Embryonic facial prominence (tissue), 1 donor: ENCODE measurements at regions not wholly inside any gene's neighbourhood (a gene's known extent, or its start where the extent isn't known, plus 50 kb on each side); places are given as distances from the start of the nearest gene placed in this dataset.

ENCODE experiments used
- DNase-seq: peaks from one replicate; pipeline ENCODE4 v3.0.0-alpha.2; 2016; ENCODE audit errors: extremely low spot score

- no peak for DNase-seq
Measured at GRCh38 chr17:69717214-69717613, 302.7 kb downstream of the MAP2K6 start.

- DNase-seq: no peak
Measured at GRCh38 chr17:69717819-69718218, 303.3 kb downstream of the MAP2K6 start.

DNA sequence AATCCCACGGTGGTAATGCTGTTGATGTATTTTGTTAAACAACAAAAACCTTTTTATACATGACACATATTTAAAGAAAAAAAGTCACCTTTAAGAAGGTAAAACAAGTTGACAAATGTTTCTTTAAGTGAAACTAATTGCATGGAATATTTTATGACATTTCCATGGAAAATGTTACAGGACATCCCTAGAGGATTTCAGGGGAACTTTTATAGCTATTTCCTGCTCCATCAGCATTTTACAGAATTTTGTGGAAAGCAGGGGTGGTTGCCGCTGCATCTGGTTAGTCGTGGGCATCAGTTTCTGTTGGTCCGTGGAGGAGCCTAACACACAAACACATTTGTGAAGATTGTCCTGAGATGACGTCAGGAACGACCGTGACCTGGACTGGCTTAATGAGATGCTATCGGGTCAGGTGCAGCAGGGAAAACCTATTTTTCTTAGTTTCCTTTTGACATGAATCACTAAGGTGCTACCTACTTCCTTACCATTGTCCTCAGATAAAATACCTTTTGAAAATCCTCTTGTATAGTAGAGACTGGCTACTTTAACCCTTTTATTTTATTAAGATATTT is 305.1 kb downstream of the MAP2K6 start:
- no peak for DNase-seq

DNA sequence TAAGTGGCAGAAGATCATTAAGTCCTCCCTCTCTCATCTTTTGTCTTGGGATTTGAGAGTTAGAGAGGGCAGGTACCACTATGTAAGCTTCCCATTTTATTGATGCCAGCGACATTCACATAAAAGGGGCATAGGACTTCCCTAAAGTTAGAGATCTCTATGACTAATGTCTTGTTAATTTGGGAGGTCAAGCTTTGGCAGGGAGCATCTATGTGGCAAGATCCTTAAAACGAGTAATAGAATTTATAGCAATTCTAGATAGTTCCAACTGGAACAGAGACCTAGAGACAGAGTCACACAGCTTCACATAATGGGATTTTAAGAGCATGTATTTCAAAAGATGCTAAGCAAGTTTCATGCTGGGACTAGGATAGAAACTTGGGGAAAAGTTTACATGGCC is 308.0 kb downstream of the MAP2K6 start:
- DNase-seq: no peak

- no peak for DNase-seq
Measured at GRCh38 chr17:69723316-69723715, 308.8 kb downstream of the MAP2K6 start.

GRCh38 chr17:69723741-69724140 is 309.2 kb downstream of the MAP2K6 start:
- DNase-seq: no peak

DNA sequence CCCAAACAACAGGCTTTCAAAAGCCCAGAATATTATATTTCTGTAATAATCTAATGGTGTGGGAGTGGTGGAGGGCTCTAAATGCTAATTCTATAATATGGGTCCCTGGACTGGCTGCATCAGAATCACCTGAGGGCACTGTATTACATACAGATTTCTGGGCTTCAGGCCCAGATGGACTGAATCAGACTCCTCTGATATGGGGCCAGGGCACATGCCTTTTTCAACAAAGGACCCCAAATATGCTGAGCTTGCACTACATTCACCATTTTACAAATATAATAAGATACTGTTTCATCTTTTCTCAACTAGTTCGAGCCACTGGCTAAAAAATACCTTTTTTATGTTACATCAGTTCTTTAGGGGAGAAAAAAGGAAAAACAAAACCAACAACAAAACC is 309.7 kb downstream of the MAP2K6 start:
- DNase-seq: no peak

DNA sequence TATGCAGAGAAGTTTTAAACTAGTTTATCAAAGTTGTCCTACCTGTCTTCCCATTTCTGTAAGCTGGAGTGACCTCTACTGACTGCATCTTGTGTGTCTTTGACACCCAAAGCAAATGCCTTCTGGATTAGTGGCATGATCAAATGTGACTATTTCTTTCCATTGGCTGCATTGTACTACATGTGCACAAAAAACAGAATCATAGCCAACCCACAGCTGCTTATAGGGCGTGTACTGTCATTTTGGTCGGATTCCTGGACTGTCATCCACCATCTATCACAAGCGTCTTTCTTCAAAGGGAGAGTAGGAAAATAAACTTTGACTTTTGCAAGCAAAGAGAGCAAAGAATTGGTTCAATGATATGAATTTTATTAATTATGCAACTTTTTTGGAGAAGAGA is 310.6 kb downstream of the MAP2K6 start:
- DNase-seq: no peak

GRCh38 chr17:69728816-69729215 is 314.3 kb downstream of the MAP2K6 start:
- no peak for DNase-seq

DNA sequence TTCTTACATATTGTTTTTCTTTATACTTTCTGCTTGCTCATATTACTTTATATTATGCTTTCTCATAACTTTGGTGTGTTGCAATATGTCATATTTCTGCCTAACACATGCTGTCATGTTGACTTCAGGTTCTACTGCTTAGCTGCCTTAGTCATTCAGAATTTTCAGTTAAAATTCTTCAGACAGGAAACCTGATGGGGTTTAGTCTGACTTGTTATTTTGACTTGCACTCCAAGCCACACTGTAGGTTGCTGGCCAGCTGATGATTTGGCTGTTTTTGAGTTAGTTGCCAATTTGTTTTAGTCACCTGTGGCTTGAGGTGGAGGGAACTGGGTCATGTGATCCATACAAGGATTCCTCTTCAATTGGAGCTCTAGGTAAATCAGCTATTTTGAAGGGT is 315.4 kb downstream of the MAP2K6 start:
- no peak for DNase-seq

- no peak for DNase-seq
Measured at GRCh38 chr17:69732272-69732918, 317.9 kb downstream of the MAP2K6 start.

DNA sequence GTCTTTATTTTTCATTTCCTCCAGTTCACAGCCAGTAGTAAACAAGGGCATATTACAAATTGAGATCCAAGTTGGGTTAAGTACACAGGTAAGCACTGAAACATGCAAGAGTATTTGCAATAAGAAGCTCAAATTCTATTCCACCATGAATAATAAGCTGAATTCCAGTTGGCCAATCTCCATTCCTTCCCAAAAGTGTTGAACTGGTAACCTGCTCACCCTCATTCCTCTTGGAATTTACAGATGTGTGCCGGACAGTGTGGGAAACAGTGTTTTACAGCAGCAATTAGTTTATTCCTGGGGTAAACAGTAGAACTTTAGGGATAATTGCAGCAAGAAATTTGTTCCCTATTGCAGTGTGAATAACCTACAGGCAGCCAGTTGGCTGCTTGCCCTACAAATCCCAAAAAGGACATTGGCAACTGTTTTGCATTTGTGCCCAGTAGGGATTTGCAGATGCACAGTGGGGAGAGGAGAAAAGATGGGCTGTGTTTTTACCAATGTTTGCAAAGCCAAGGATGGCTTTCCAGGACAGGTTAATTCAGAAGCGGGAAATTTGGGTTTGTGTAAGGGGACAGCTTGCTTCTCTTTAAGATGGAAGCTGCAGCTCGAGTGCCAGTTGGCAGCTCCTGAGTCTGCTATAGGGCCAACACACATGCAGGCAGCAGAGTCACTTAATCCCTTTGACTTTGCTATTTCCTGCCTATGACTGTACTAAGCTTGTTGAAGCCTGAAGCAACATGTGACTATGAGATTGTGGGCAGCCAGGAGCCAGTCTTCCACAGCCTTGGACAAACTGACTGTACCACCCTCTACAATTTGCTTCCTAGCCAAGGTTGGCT is 318.9 kb downstream of the MAP2K6 start:
- no peak for DNase-seq

DNA sequence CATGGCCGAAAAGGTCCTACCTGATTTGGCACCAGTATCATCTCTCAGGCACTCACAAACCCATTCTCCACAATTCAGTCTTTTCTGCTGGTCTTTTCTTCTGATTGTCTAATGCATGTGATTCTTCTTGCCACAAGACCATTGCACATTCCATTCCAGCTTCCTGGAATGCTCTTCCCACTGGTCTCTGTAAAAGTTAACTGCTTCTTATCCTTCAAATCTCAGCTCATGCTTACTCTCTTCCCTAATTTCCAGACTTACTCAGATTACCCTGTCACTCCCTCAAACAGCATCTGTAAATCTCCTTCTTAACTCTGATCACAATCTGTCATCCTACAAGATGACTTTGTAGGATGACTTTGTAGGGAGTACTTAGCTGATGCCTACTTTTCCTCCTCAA is 320.2 kb downstream of the MAP2K6 start:
- DNase-seq: no peak

DNA sequence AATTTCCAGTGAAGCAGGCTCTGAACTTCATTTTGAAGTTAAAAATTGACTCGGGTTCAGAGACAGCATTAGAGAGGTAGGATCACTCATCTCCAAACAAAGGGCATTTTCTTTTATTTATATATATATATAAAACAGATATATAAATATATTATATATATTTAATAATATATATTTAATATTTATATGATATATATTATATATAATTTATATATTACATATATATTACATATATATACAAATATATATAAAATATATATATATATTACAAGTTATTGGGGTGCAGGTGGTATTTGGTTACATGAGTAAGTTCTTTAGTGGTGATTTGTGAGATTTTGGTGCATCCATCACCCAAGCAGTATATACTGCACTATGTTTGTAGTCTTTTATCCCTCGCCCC is 320.8 kb downstream of the MAP2K6 start:
- no peak for DNase-seq

DNA sequence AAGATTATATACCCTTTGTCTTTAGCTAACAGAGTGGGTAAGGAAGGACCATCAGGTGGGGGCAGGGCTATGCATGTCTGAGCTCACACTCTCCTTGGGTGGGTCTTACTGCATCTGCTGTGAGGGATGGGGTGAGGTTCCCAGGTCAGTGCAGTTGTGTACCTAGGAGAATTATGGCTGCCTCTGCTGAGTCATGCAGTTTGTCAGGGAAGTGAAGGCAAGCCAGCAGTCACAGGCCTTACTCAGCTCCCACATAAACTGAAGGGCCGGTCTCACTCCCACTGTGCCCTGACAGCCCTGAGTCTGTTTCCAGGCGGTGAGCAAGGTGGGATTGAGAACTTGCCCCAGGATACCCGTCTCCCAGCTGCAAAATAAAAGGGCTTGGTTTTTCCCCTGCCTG is 328.6 kb downstream of the MAP2K6 start:
- DNase-seq: no peak

DNA sequence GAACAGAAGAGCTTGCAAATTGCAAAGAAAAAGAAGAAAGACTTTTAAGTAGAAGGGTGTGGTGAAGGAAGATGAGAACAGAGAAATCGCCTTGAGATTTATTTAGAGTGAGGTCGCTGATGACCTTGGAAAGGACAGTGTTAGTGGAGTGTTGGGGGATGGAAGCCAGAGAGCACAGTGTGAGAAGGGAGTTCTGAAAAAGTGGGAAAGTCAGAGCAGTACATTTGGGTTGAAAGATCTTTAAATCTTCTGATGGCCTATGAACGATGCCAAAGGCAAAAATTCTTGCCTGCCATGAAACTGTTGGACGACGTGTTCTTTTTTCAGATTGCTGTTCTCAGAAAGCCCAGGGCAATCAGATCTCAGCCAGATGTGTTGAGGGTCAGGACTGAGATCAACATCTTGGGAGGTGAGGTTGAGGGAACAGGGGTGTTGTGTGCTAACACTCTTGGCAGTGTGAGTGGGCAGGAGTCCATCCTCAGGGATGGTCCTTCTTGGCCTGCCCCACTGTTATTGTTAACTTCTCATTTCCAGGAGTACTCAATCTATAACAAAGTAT is 330.1 kb downstream of the MAP2K6 start:
- DNase-seq: no peak

DNA sequence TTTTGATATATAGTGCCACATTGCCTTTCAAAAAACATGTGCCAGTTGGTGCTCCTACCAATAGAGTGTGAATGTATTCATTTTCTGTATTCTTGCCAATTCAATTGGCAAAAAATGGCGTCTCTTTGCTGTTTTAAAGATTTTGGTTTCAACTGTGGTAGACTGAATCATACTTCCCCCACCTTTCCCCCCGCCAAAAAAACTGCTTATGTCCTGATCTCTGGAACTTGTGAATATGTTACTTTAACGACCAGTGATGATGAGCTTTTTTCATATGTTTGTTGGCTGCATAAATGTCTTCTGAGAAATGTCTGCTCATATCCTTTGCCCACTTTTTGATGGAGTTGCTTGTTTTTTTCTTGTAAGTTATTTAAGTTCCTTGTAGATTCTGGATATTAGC is 325.1 kb upstream of the KCNJ16 start:
- no peak for DNase-seq

- DNase-seq: no peak
Measured at GRCh38 chr17:69757688-69758430, 317.2 kb upstream of the KCNJ16 start.

GRCh38 chr17:69760562-69760961 is 314.5 kb upstream of the KCNJ16 start:
- DNase-seq: no peak

- DNase-seq: no peak
Measured at GRCh38 chr17:69761011-69761410, 314.0 kb upstream of the KCNJ16 start.

DNA sequence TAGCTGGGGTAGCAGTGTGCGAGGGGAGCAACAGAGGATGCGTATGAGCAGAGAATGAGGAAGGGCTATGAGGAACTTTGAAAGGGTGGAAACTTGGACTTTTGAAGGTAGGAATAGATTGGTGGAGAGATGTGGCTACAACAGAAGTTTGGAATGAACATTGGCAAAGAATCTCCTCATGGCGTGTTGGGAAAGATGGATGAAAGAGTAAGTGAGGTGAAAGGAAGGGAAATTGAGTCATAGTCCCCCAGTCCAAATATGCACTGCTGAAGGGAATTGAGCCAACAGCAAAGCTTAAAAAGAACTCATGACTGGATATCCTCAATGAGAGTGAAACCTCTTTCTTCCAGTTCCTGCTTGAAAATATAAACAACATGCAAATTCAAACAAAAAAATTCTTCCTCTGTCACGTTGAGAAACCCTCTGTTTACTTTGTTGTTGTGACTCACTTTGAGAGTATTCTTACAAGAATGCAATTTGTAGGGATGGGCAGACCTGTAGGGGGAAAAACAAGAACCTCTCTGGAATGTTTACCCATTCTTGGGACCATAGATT is 313.2 kb upstream of the KCNJ16 start:
- no peak for DNase-seq

DNA sequence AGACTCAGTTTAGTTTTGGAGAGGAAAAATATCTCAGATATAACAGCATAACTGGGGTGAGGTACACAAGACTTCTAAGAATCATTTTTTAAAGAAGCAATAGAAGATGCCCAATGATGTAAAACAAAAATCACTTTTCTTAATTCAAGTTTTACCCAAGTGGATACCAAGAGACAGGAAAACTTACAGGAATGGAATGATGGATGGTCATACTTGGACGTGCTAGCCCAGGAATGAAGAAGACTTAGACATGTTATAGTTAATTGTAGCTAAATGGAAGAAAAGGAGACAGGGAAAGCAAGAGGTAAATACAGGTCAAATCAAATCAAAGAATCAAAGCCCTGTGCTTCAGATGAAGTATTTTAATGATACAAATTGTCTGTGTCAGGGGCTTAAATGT is 312.7 kb upstream of the KCNJ16 start:
- no peak for DNase-seq
